Fibroblast of lung (primary cell): ENCODE measurements at regions not wholly inside any gene's neighbourhood (a gene's known extent, or its start where the extent isn't known, plus 50 kb on each side); places are given as distances from the start of the nearest gene placed in this dataset.

Experiments used
- EZH2 ChIP-seq: IDR thresholded peaks from 2 replicates; pipeline ENCODE4 v1.5.1; 2012; ENCODE audit warnings: low read length, control low read depth, mild to moderate bottlenecking; ENCODE audit errors: missing control alignments
- TF ChIP-seq, protein P1 (sequence below), 2 donors: IDR thresholded peaks in 1 of 2; conservative IDR thresholded peaks in 1 of 2; 1 replicate in 1 of 2; 2 replicates in 1 of 2; pipeline ENCODE4 v1.5.1; 2011 to 2012; ENCODE audit warnings: low read length in 2 of 2, control low read depth in 1 of 2, inconsistent platforms in 1 of 2, low read depth in 1 of 2, mild to moderate bottlenecking in 1 of 2

- TF ChIP-seq, protein P1, sequence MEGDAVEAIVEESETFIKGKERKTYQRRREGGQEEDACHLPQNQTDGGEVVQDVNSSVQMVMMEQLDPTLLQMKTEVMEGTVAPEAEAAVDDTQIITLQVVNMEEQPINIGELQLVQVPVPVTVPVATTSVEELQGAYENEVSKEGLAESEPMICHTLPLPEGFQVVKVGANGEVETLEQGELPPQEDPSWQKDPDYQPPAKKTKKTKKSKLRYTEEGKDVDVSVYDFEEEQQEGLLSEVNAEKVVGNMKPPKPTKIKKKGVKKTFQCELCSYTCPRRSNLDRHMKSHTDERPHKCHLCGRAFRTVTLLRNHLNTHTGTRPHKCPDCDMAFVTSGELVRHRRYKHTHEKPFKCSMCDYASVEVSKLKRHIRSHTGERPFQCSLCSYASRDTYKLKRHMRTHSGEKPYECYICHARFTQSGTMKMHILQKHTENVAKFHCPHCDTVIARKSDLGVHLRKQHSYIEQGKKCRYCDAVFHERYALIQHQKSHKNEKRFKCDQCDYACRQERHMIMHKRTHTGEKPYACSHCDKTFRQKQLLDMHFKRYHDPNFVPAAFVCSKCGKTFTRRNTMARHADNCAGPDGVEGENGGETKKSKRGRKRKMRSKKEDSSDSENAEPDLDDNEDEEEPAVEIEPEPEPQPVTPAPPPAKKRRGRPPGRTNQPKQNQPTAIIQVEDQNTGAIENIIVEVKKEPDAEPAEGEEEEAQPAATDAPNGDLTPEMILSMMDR (conservative IDR thresholded peaks at IDR 0.05 in 1 of 2, IDR thresholded peaks at IDR 0.05 in 1 of 2; ENCODE audit: low read depth in 1 of 2, low read length in 2 of 2): no peak
- TF ChIP-seq EZH2: no peak
Observed at GRCh38 chr15:39415634-39416033, 165.2 kb upstream of the THBS1 start.
